HL-60 (cell line): ENCODE measurements at regions not wholly inside any gene's neighbourhood (a gene's known extent, or its start where the extent isn't known, plus 50 kb on each side); places are given as distances from the start of the nearest gene placed in this dataset.

Experiments
- CTCF ChIP-seq: IDR thresholded peaks from one replicate; pipeline ENCODE4 v1.5.1; 2011; ENCODE audit warnings: low read length, control low read depth, inconsistent platforms; ENCODE audit not compliant: insufficient read depth
- GABPA ChIP-seq: IDR thresholded peaks from 2 replicates; pipeline ENCODE4 v1.6.1; 2012; ENCODE audit warnings: low read depth
- POLR2AphosphoS5 ChIP-seq: IDR thresholded peaks from 2 replicates; pipeline ENCODE4 v1.6.1; 2012; ENCODE audit warnings: low read depth
- REST ChIP-seq: IDR thresholded peaks from 2 replicates; pipeline ENCODE4 v1.6.1; 2012; ENCODE audit warnings: low read depth; ENCODE audit not compliant: insufficient replicate concordance
- SPI1 ChIP-seq: IDR thresholded peaks from 2 replicates; pipeline ENCODE4 v1.6.1; 2012; ENCODE audit warnings: low read depth, mild to moderate bottlenecking, borderline replicate concordance

DNA sequence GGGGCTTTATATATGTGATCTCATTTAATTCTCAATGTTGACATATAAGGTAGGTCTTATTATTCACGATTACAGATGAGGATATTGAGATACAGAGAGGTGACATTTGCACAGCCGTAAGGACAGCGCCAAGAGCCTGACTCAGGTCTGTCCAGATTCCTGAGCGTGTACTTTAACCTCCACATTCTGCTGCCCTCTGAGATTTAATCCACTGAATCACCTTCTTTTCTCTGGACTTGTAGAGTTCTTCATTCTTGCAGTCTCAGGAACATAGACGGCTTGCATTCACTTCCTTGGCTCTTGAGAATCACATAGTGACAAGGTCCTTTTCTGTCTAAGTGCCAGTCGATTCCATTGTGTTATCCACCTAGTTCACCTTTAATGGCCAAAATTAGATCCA lies 141.0 kb upstream of the ARHGAP5 start:
- no peak for TF ChIP-seq CTCF
- TF ChIP-seq REST = no peak
- no peak for TF ChIP-seq POLR2AphosphoS5
- TF ChIP-seq SPI1 = no peak
- TF ChIP-seq GABPA = no peak
